Stimulated activated naive CD8-positive, alpha-beta T cell treated with anti-CD3 and anti-CD28 coated beads, Interleukin-15, amount 100 ng/mL, for 72 hours (primary cell): ENCODE measurements at regions not wholly inside any gene's neighbourhood (a gene's known extent, or its start where the extent isn't known, plus 50 kb on each side); places are given as distances from the start of the nearest gene placed in this dataset.

Source experiments
- ATAC-seq: fragments of 150-1000 bp; cut with Tn5 transposase; 2 replicates; pipeline ENCODE4 v1.10.0; 2021; ENCODE audit warnings: mild to moderate bottlenecking, moderate library complexity
- DNase-seq, 2 donors: peaks; one replicate each; pipeline ENCODE4 v3.0.0; 2021 to 2022
- H3K27ac Mint-ChIP-seq, 2 donors: one replicate each; pipeline ENCODE4 v1.8.0; 2022; ENCODE audit warnings: mild to moderate bottlenecking in 2 of 2, mixed read lengths in 2 of 2, moderate library complexity in 2 of 2
- H3K27me3 Mint-ChIP-seq: one replicate; pipeline ENCODE4 v1.8.0; 2022; ENCODE audit warnings: mixed read lengths
- H3K4me1 Mint-ChIP-seq: one replicate; pipeline ENCODE4 v1.8.0; 2022; ENCODE audit warnings: mild to moderate bottlenecking, mixed read lengths
- H3K4me3 Mint-ChIP-seq, 2 donors: one replicate each; pipeline ENCODE4 v1.8.0; 2022; ENCODE audit warnings: mild to moderate bottlenecking in 2 of 2, mixed read lengths in 2 of 2, moderate library complexity in 1 of 2
- H3K9me3 Mint-ChIP-seq, 2 donors: one replicate each; pipeline ENCODE4 v1.8.0; 2022; ENCODE audit warnings: mixed read lengths in 2 of 2

GRCh38 chr10:129345763-129346162, 121.3 kb upstream of the MGMT start:
- DNase-seq (no peak), ATAC-seq (no peak)
- Mint-ChIP-seq H3K27me3 (no peaks in the 10 kb centered on the region), H3K4me3 (no peak overlapping the region), H3K27ac (no peak overlapping the region), H3K9me3 (no peaks in the 10 kb centered on the region), H3K4me1 (no peaks in the 10 kb centered on the region)

GRCh38 chr10:129350690-129351089, 116.4 kb upstream of the MGMT start:
- no peaks in the 10 kb centered on the region for H3K4me1 Mint-ChIP-seq
- no peak overlapping the region for H3K4me3 Mint-ChIP-seq
- DNase-seq (no peak), ATAC-seq (no peak)
- H3K27ac Mint-ChIP-seq: peak overlapping the region in 1 of 2 donors; percentile 15
- no peaks in the 10 kb centered on the region for H3K9me3 Mint-ChIP-seq
- H3K27me3 Mint-ChIP-seq: no peaks in the 10 kb centered on the region

- no peaks in the 10 kb centered on the region for H3K4me1 Mint-ChIP-seq
- no peak for ATAC-seq
- DNase-seq: no peak
- H3K4me3 Mint-ChIP-seq: no peak overlapping the region
- no peaks in the 10 kb centered on the region for H3K27me3 Mint-ChIP-seq
- no peak overlapping the region for H3K27ac Mint-ChIP-seq
- H3K9me3 Mint-ChIP-seq: peaks cover 4 to 11% of the 10 kb centered on the region in 2 donors
Observed at GRCh38 chr10:129353101-129353500, 113.9 kb upstream of the MGMT start.

- H3K27me3 Mint-ChIP-seq: no peaks in the 10 kb centered on the region
- no peak overlapping the region for H3K4me3 Mint-ChIP-seq
- H3K9me3 Mint-ChIP-seq: peaks cover 4 to 11% of the 10 kb centered on the region in 2 donors
- H3K27ac Mint-ChIP-seq: no peak overlapping the region
- H3K4me1 Mint-ChIP-seq: no peaks in the 10 kb centered on the region
- DNase-seq (no peak), ATAC-seq (no peak)
Observed at GRCh38 chr10:129360046-129360445, 107.0 kb upstream of the MGMT start.

- H3K27ac Mint-ChIP-seq: no peak overlapping the region
- DNase-seq (no peak), ATAC-seq (no peak)
- H3K4me3 Mint-ChIP-seq: no peak overlapping the region
- peaks cover 4 to 7% of the 10 kb centered on the region in 2 donors for H3K9me3 Mint-ChIP-seq
- H3K27me3 Mint-ChIP-seq: no peaks in the 10 kb centered on the region
- no peaks in the 10 kb centered on the region for H3K4me1 Mint-ChIP-seq
Observed at GRCh38 chr10:129361676-129362376, 105.2 kb upstream of the MGMT start.

GRCh38 chr10:129364949-129365348, 102.1 kb upstream of the MGMT start:
- no peak overlapping the region for H3K27ac Mint-ChIP-seq
- no peaks in the 10 kb centered on the region for H3K4me1 Mint-ChIP-seq
- ATAC-seq (no peak), DNase-seq (no peak)
- no peaks in the 10 kb centered on the region for H3K9me3 Mint-ChIP-seq
- peaks cover 7% of the 10 kb centered on the region for H3K27me3 Mint-ChIP-seq
- H3K4me3 Mint-ChIP-seq: no peak overlapping the region

GRCh38 chr10:129365767-129366402, 101.2 kb upstream of the MGMT start:
- Mint-ChIP-seq H3K27me3 (peaks cover 7% of the 10 kb centered on the region), H3K4me1 (no peaks in the 10 kb centered on the region), H3K27ac (no peak overlapping the region), H3K4me3 (no peak overlapping the region), H3K9me3 (no peaks in the 10 kb centered on the region)
- ATAC-seq (no peak), DNase-seq (no peak)

GRCh38 chr10:129366450-129366849, 100.6 kb upstream of the MGMT start:
- Mint-ChIP-seq H3K4me1 (no peaks in the 10 kb centered on the region), H3K9me3 (no peaks in the 10 kb centered on the region), H3K27me3 (peaks cover 12% of the 10 kb centered on the region)

GRCh38 chr10:129369566-129369965, 97.5 kb upstream of the MGMT start:
- H3K4me3 Mint-ChIP-seq: no peak overlapping the region
- DNase-seq (no peak), ATAC-seq (no peak)
- no peaks in the 10 kb centered on the region for H3K9me3 Mint-ChIP-seq
- peaks cover 33% of the 10 kb centered on the region for H3K27me3 Mint-ChIP-seq
- H3K27ac Mint-ChIP-seq: no peak overlapping the region
- H3K4me1 Mint-ChIP-seq: peaks cover 5% of the 10 kb centered on the region

More at GRCh38 chr10:129366450-129366849, 100.6 kb upstream of the MGMT start:
- H3K4me3 Mint-ChIP-seq: no peak overlapping the region
- ATAC-seq: no peak
- no peak overlapping the region for H3K27ac Mint-ChIP-seq
- no peak for DNase-seq

GRCh38 chr10:129371541-129371940, 95.5 kb upstream of the MGMT start:
- DNase-seq: no peak
- no peak for ATAC-seq
- H3K27me3 Mint-ChIP-seq: peaks cover 33% of the 10 kb centered on the region
- H3K4me3 Mint-ChIP-seq: no peak overlapping the region
- H3K27ac Mint-ChIP-seq: no peak overlapping the region
- H3K9me3 Mint-ChIP-seq: no peaks in the 10 kb centered on the region
- peaks cover 5% of the 10 kb centered on the region for H3K4me1 Mint-ChIP-seq

- no peak for DNase-seq
- no peak for ATAC-seq
- Mint-ChIP-seq H3K4me1 (peaks cover 5% of the 10 kb centered on the region), H3K9me3 (no peaks in the 10 kb centered on the region), H3K27me3 (peaks cover 33% of the 10 kb centered on the region), H3K27ac (no peak overlapping the region), H3K4me3 (no peak overlapping the region)
Observed at GRCh38 chr10:129372172-129372571, 94.9 kb upstream of the MGMT start.

- peaks cover 5% of the 10 kb centered on the region for H3K4me1 Mint-ChIP-seq
- H3K27ac Mint-ChIP-seq: no peak overlapping the region
- DNase-seq (no peak), ATAC-seq (no peak)
- no peak overlapping the region for H3K4me3 Mint-ChIP-seq
- peaks cover 33% of the 10 kb centered on the region for H3K27me3 Mint-ChIP-seq
- no peaks in the 10 kb centered on the region for H3K9me3 Mint-ChIP-seq
Observed at GRCh38 chr10:129373231-129373630, 93.8 kb upstream of the MGMT start.

- Mint-ChIP-seq H3K4me3 (no peak overlapping the region), H3K9me3 (no peaks in the 10 kb centered on the region), H3K27me3 (peaks cover 33% of the 10 kb centered on the region), H3K4me1 (peaks cover 5% of the 10 kb centered on the region), H3K27ac (no peak overlapping the region)
- DNase-seq: no peak
- no peak for ATAC-seq
Observed at GRCh38 chr10:129373718-129374117, 93.3 kb upstream of the MGMT start.

- H3K4me3 Mint-ChIP-seq: no peak overlapping the region
- peaks cover 5% of the 10 kb centered on the region for H3K4me1 Mint-ChIP-seq
- no peak overlapping the region for H3K27ac Mint-ChIP-seq
- no peak for DNase-seq
- H3K9me3 Mint-ChIP-seq: no peaks in the 10 kb centered on the region
- peaks cover 26% of the 10 kb centered on the region for H3K27me3 Mint-ChIP-seq
- no peak for ATAC-seq
Observed at GRCh38 chr10:129375171-129375570, 91.9 kb upstream of the MGMT start.

GRCh38 chr10:129375912-129376311, 91.1 kb upstream of the MGMT start:
- H3K4me1 Mint-ChIP-seq: peaks cover 5% of the 10 kb centered on the region
- no peak for ATAC-seq
- peaks cover 26% of the 10 kb centered on the region for H3K27me3 Mint-ChIP-seq
- no peak overlapping the region for H3K4me3 Mint-ChIP-seq
- H3K27ac Mint-ChIP-seq: no peak overlapping the region
- no peaks in the 10 kb centered on the region for H3K9me3 Mint-ChIP-seq
- no peak for DNase-seq

GRCh38 chr10:129380279-129380678, 86.8 kb upstream of the MGMT start:
- no peaks in the 10 kb centered on the region for H3K9me3 Mint-ChIP-seq

GRCh38 chr10:129381741-129382140, 85.3 kb upstream of the MGMT start:
- Mint-ChIP-seq H3K27ac (no peak overlapping the region), H3K27me3 (no peaks in the 10 kb centered on the region), H3K9me3 (no peaks in the 10 kb centered on the region), H3K4me1 (no peaks in the 10 kb centered on the region), H3K4me3 (no peak overlapping the region)
- DNase-seq: no peak
- ATAC-seq: no peak

More at GRCh38 chr10:129380279-129380678, 86.8 kb upstream of the MGMT start:
- no peak overlapping the region for H3K4me3 Mint-ChIP-seq
- H3K4me1 Mint-ChIP-seq: no peaks in the 10 kb centered on the region
- H3K27ac Mint-ChIP-seq: no peak overlapping the region
- no peaks in the 10 kb centered on the region for H3K27me3 Mint-ChIP-seq
- no peak for DNase-seq
- ATAC-seq: no peak
